GM23338 (cell line): ENCODE measurements at regions not wholly inside any gene's neighbourhood (a gene's known extent, or its start where the extent isn't known, plus 50 kb on each side); places are given as distances from the start of the nearest gene placed in this dataset.

Source experiments
- ATAC-seq: fragments of 200-7000 bp; cut with Tn5 transposase; 3 replicates; pipeline ENCODE4 v1.9.1; 2020
- DNase-seq: peaks from one replicate; pipeline ENCODE4 v3.0.0-alpha.2; 2015; ENCODE audit warnings: low spot score
- H2AFZ ChIP-seq: fragments of 200-600 bp; sonication (generic); 2 replicates; pipeline ENCODE4 v1.8.0; 2016; ENCODE audit warnings: antibody characterized with exemption, mild to moderate bottlenecking, moderate library complexity
- H3F3A ChIP-seq: fragments of 200-600 bp; sonication (generic); replicated peaks from 2 replicates; pipeline ENCODE4 v1.8.0; 2017; ENCODE audit warnings: antibody characterized with exemption, mixed run types, low read depth
- H3K27ac ChIP-seq: fragments of 200-600 bp; sonication (generic); 2 replicates; pipeline ENCODE4 v1.6.1; 2016; ENCODE audit warnings: low read depth
- H3K27me3 ChIP-seq: fragments of 200-600 bp; sonication (generic); 2 replicates; pipeline ENCODE4 v1.8.0; 2016; ENCODE audit warnings: mild to moderate bottlenecking, mixed run types, moderate library complexity; ENCODE audit not compliant: insufficient read depth
- H3K36me3 ChIP-seq: fragments of 200-600 bp; sonication (generic); 2 replicates; pipeline ENCODE4 v1.8.0; 2016; ENCODE audit warnings: mild to moderate bottlenecking; ENCODE audit not compliant: insufficient read depth
- H3K4me1 ChIP-seq: fragments of 200-600 bp; sonication (generic); 2 replicates; pipeline ENCODE4 v1.8.0; 2016; ENCODE audit warnings: mild to moderate bottlenecking, moderate library complexity; ENCODE audit not compliant: insufficient read depth
- H3K4me2 ChIP-seq: fragments of 200-600 bp; sonication (generic); 2 replicates; pipeline ENCODE4 v1.7.1; 2017; ENCODE audit warnings: mixed run types
- H3K4me3 ChIP-seq: fragments of 200-600 bp; sonication (generic); 2 replicates; pipeline ENCODE4 v1.6.1; 2016; ENCODE audit warnings: mixed run types
- H3K79me2 ChIP-seq: fragments of 200-600 bp; sonication (generic); replicated peaks from 2 replicates; pipeline ENCODE4 v1.8.0; 2017; ENCODE audit warnings: mild to moderate bottlenecking; ENCODE audit not compliant: insufficient read depth
- H3K9me2 ChIP-seq: fragments of 200-600 bp; sonication (generic); 2 replicates; pipeline ENCODE4 v1.8.0; 2017; ENCODE audit not compliant: insufficient read depth
- H4K20me1 ChIP-seq: fragments of 200-600 bp; sonication (generic); replicated peaks from 2 replicates; pipeline ENCODE4 v1.8.0; 2017; ENCODE audit warnings: mild to moderate bottlenecking; ENCODE audit not compliant: insufficient read depth
- H3K27ac Mint-ChIP-seq: 2 replicates; pipeline ENCODE4 v1.8.0; 2020; ENCODE audit warnings: inconsistent platforms, mild to moderate bottlenecking, moderate library complexity, mixed read lengths
- H3K27me3 Mint-ChIP-seq: 3 replicates; pipeline ENCODE4 v1.8.0; 2022; ENCODE audit warnings: low read depth, mild to moderate bottlenecking, moderate library complexity, mixed read lengths, inconsistent platforms; ENCODE audit not compliant: insufficient read depth, poor library complexity
- H3K36me3 Mint-ChIP-seq: 3 replicates; pipeline ENCODE4 v1.8.0; 2021; ENCODE audit warnings: low read depth, mild to moderate bottlenecking, inconsistent platforms, moderate library complexity, mixed read lengths
- H3K4me1 Mint-ChIP-seq: 3 replicates; pipeline ENCODE4 v1.8.0; 2020; ENCODE audit warnings: mild to moderate bottlenecking, inconsistent platforms, mixed read lengths
- H3K4me3 Mint-ChIP-seq: 3 replicates; pipeline ENCODE4 v1.8.0; 2021; ENCODE audit warnings: moderate library complexity, mild to moderate bottlenecking, inconsistent platforms, mixed read lengths
- H3K9me3 Mint-ChIP-seq: 3 replicates; pipeline ENCODE4 v1.8.0; 2020; ENCODE audit warnings: moderate library complexity, mild to moderate bottlenecking, inconsistent platforms, mixed read lengths
- CREB1 ChIP-seq: fragments of 250-450 bp; sonication (Bioruptor Pico); IDR thresholded peaks from 2 replicates; pipeline ENCODE4 v1.5.0; 2020; ENCODE audit warnings: low read depth, mild to moderate bottlenecking, moderate library complexity
- CTCF ChIP-seq, 2 experiments: fragments of 200-600 bp in 1 of 2; sonication (generic) in 1 of 2; conservative IDR thresholded peaks; 2 replicates each; pipeline versions ENCODE4 v1.5.1 to v1.6.1; 2016 to 2017; ENCODE audit warnings: antibody characterized with exemption in 2 of 2, low read depth in 2 of 2, mild to moderate bottlenecking in 2 of 2, moderate library complexity in 1 of 2
- ETS1 ChIP-seq: IDR thresholded peaks from 2 replicates; pipeline ENCODE4 v1.6.1; 2016; ENCODE audit warnings: antibody characterized with exemption
- EZH2 ChIP-seq: fragments of 200-600 bp; sonication (generic); IDR thresholded peaks from one replicate; pipeline ENCODE4 v1.8.0; 2017; ENCODE audit warnings: antibody characterized with exemption, mild to moderate bottlenecking, low read depth; ENCODE audit not compliant: unreplicated experiment
- EZH2phosphoT487 ChIP-seq: fragments of 200-600 bp; sonication (generic); IDR thresholded peaks from one replicate; pipeline ENCODE4 v1.8.1; 2018; ENCODE audit warnings: antibody characterized with exemption; ENCODE audit not compliant: unreplicated experiment
- JUNB ChIP-seq: IDR thresholded peaks from one replicate; pipeline ENCODE4 v1.6.1; 2016; ENCODE audit warnings: antibody characterized with exemption; ENCODE audit not compliant: unreplicated experiment
- NANOG ChIP-seq: IDR thresholded peaks from 2 replicates; pipeline ENCODE4 v1.6.1; 2016; ENCODE audit warnings: antibody characterized with exemption, borderline replicate concordance
- POLR2AphosphoS5 ChIP-seq: IDR thresholded peaks from 2 replicates; pipeline ENCODE4 v1.6.1; 2016; ENCODE audit warnings: antibody characterized with exemption, low read depth
- REST ChIP-seq: IDR thresholded peaks from one replicate; pipeline ENCODE4 v1.6.1; 2018; ENCODE audit warnings: antibody characterized with exemption; ENCODE audit not compliant: unreplicated experiment
- STAT1 ChIP-seq: IDR thresholded peaks from one replicate; pipeline ENCODE4 v1.6.1; 2016; ENCODE audit warnings: antibody characterized with exemption; ENCODE audit not compliant: unreplicated experiment
- ZNF114 ChIP-seq: fragments of 250-450 bp; sonication (Bioruptor Pico); IDR thresholded peaks from 2 replicates; pipeline ENCODE4 v1.5.0; 2020; ENCODE audit warnings: mild to moderate bottlenecking, moderate library complexity
- ZNF331 ChIP-seq: fragments of 250-450 bp; sonication (Bioruptor Pico); IDR thresholded peaks from 2 replicates; pipeline ENCODE4 v1.5.0; 2020; ENCODE audit warnings: low read depth, mild to moderate bottlenecking, moderate library complexity
- ZNF462 ChIP-seq: fragments of 250-450 bp; sonication (Bioruptor Pico); IDR thresholded peaks from 2 replicates; pipeline ENCODE4 v1.5.0; 2020; ENCODE audit warnings: mild to moderate bottlenecking, moderate library complexity

GRCh38 chr13:107130566-107130965 is 562.6 kb upstream of the ARGLU1 start:
- Mint-ChIP-seq H3K4me1 (peaks cover 3% of the 10 kb centered on the region; the same call in 2 of the 3 replicates), H3K27me3 (no peaks in the 10 kb centered on the region), H3K36me3 (no peaks in the 10 kb centered on the region; the same call in 2 of the 3 replicates), H3K4me3 (no peak overlapping the region), H3K27ac (no peak overlapping the region), H3K9me3 (peaks cover 6% of the 10 kb centered on the region)
- Histone ChIP-seq H3K9me2 (0 out of 2 replicates have a peak, but pooled peaks cover 3% of the 10 kb centered on the region), H3F3A (no peaks in the 10 kb centered on the region), H4K20me1 (no peaks in the 10 kb centered on the region), H3K4me1 (no peaks in the 10 kb centered on the region), H3K79me2 (no peaks in the 10 kb centered on the region), H3K4me2 (no peak overlapping the region), H2AFZ (no peak overlapping the region), H3K27me3 (no peaks in the 10 kb centered on the region), H3K36me3 (no peaks in the 10 kb centered on the region; the same call in 1 of the 2 replicates), H3K27ac (no peak overlapping the region), H3K4me3 (no peak overlapping the region)
- TF ChIP-seq ZNF331 (CRISPR knock-in tag) (no peak), CTCF (conservative IDR thresholded peaks at IDR 0.05; ENCODE audit: low read depth in 2 of 2) (no peak), CREB1 (CRISPR knock-in tag) (no peak), NANOG (no peak), POLR2AphosphoS5 (no peak), EZH2 (no peak), STAT1 (no peak), JUNB (no peak), ZNF114 (CRISPR knock-in tag) (no peak), ETS1 (no peak), ZNF462 (no peak), EZH2phosphoT487 (no peak), REST (no peak)
- DNase-seq: no peak
- no peak for ATAC-seq
